MM.1S (cell line): ENCODE measurements at regions not wholly inside any gene's neighbourhood (a gene's known extent, or its start where the extent isn't known, plus 50 kb on each side); places are given as distances from the start of the nearest gene placed in this dataset.

ENCODE experiments used
- DNase-seq: peaks from one replicate; pipeline ENCODE4 v3.0.0-alpha.2; 2015
- H2AFZ ChIP-seq: fragments of 300-600 bp; sonication (generic); 2 replicates; pipeline ENCODE4 v1.6.0; 2016; ENCODE audit warnings: antibody characterized with exemption, low read length
- H3F3A ChIP-seq: fragments of 300-600 bp; sonication (generic); 2 replicates; pipeline ENCODE4 v1.6.1; 2016; ENCODE audit warnings: mild to moderate bottlenecking, antibody characterized with exemption, low read length, moderate library complexity, mixed read lengths; ENCODE audit not compliant: insufficient read depth
- H3K27ac ChIP-seq: fragments of 300-600 bp; sonication (generic); 2 replicates; pipeline ENCODE4 v1.5.1; 2016; ENCODE audit warnings: mild to moderate bottlenecking, low read length
- H3K27me3 ChIP-seq: fragments of 300-600 bp; sonication (generic); replicated peaks from 2 replicates; pipeline ENCODE4 v1.6.0; 2016; ENCODE audit warnings: low read length; ENCODE audit not compliant: insufficient read depth
- H3K36me3 ChIP-seq: fragments of 300-600 bp; sonication (generic); replicated peaks from 2 replicates; pipeline ENCODE4 v1.6.1; 2016; ENCODE audit warnings: mild to moderate bottlenecking, low read length, mixed read lengths; ENCODE audit not compliant: insufficient read depth
- H3K4me1 ChIP-seq: fragments of 300-600 bp; sonication (generic); 2 replicates; pipeline ENCODE4 v1.6.1; 2016; ENCODE audit warnings: low read length, mixed read lengths
- H3K4me2 ChIP-seq: fragments of 300-600 bp; sonication (generic); 2 replicates; pipeline ENCODE4 v1.6.0; 2016; ENCODE audit warnings: low read depth, low read length
- H3K4me3 ChIP-seq: fragments of 300-600 bp; sonication (generic); 2 replicates; pipeline ENCODE4 v1.5.1; 2016; ENCODE audit warnings: low read length, mixed read lengths
- H3K79me2 ChIP-seq: fragments of 300-600 bp; sonication (generic); 2 replicates; pipeline ENCODE4 v1.6.1; 2016; ENCODE audit warnings: mixed run types, low read length, mixed read lengths
- H3K9ac ChIP-seq: fragments of 300-600 bp; sonication (generic); 2 replicates; pipeline ENCODE4 v1.6.1; 2016; ENCODE audit warnings: low read length, mixed read lengths
- H3K9me2 ChIP-seq: fragments of 300-600 bp; sonication (generic); replicated peaks from 2 replicates; pipeline ENCODE4 v1.6.1; 2016; ENCODE audit warnings: mild to moderate bottlenecking, low read length, mixed read lengths; ENCODE audit not compliant: insufficient read depth
- H3K9me3 ChIP-seq: fragments of 300-600 bp; sonication (generic); replicated peaks from 2 replicates; pipeline ENCODE4 v1.6.1; 2016; ENCODE audit warnings: mild to moderate bottlenecking, low read length, mixed read lengths; ENCODE audit not compliant: insufficient read depth
- H4K20me1 ChIP-seq: fragments of 300-600 bp; sonication (generic); 2 replicates; pipeline ENCODE4 v1.6.1; 2016; ENCODE audit warnings: mild to moderate bottlenecking, low read length, moderate library complexity, mixed read lengths; ENCODE audit not compliant: insufficient read depth
- CTCF ChIP-seq: fragments of 300-600 bp; sonication (generic); IDR thresholded peaks from 2 replicates; pipeline ENCODE4 v1.5.1; 2016; ENCODE audit warnings: antibody characterized with exemption, low read length, mixed read lengths
- EZH2 ChIP-seq: fragments of 300-600 bp; sonication (generic); optimal IDR thresholded peaks from 2 replicates; pipeline ENCODE3; 2017; ENCODE audit warnings: low read depth, mild to moderate bottlenecking, antibody characterized with exemption, low read length, mixed read lengths
- EZH2phosphoT487 ChIP-seq: fragments of 300-600 bp; sonication (generic); IDR thresholded peaks from 2 replicates; pipeline ENCODE4 v1.6.1; 2018; ENCODE audit warnings: antibody characterized with exemption, low read length

GRCh38 chr12:75921622-75922289 lies 109.8 kb downstream of the PHLDA1 start:
- Histone ChIP-seq H3K9me3 (no peaks in the 10 kb centered on the region), H4K20me1 (no peaks in the 10 kb centered on the region), H3K9me2 (no peaks in the 10 kb centered on the region), H3K79me2 (no peaks in the 10 kb centered on the region), H3K9ac (no peak overlapping the region), H3K27me3 (no peaks in the 10 kb centered on the region), H3K4me2 (no peak overlapping the region), H3K4me1 (0 out of 2 replicates have a peak, but pooled peaks cover 6% of the 10 kb centered on the region), H3K27ac (no peak overlapping the region), H3K4me3 (no peak overlapping the region), H2AFZ (no peak overlapping the region), H3F3A (no peaks in the 10 kb centered on the region), H3K36me3 (no peaks in the 10 kb centered on the region)
- TF ChIP-seq CTCF (no peak), EZH2phosphoT487 (no peak), EZH2 (no peak)
- DNase-seq = no peak

- no peaks in the 10 kb centered on the region for H3K79me2 ChIP-seq
- H3K4me2 ChIP-seq = no peak overlapping the region
- H3K27ac ChIP-seq = no peak overlapping the region
- 0 out of 2 replicates have a peak, but pooled peaks cover 7% of the 10 kb centered on the region for H3K4me1 ChIP-seq
- H3K4me3 ChIP-seq = no peak overlapping the region
- no peaks in the 10 kb centered on the region for H3K36me3 ChIP-seq
- no peaks in the 10 kb centered on the region; the same call in 1 of the 2 replicates for H3K9me2 ChIP-seq
- no peaks in the 10 kb centered on the region for H3K27me3 ChIP-seq
- no peak overlapping the region for H3K9ac ChIP-seq
- no peak overlapping the region for H2AFZ ChIP-seq
- no peak for DNase-seq
- no peaks in the 10 kb centered on the region for H3K9me3 ChIP-seq
- H4K20me1 ChIP-seq = no peaks in the 10 kb centered on the region
- TF ChIP-seq CTCF (no peak), EZH2 (no peak), EZH2phosphoT487 (no peak)
- no peaks in the 10 kb centered on the region for H3F3A ChIP-seq
These were observed 113.9 kb downstream of the PHLDA1 start for GRCh38 chr12:75917715-75918114.

GRCh38 chr12:75917083-75917482 lies 114.5 kb downstream of the PHLDA1 start:
- DNase-seq = no peak
- Histone ChIP-seq H2AFZ (no peak overlapping the region), H3K4me2 (0 out of 2 replicates have a peak overlapping the region, but pooled peaks have one; percentile 2)

More at GRCh38 chr12:75917083-75917482, 114.5 kb downstream of the PHLDA1 start:
- H3K79me2 ChIP-seq = no peaks in the 10 kb centered on the region
- no peaks in the 10 kb centered on the region; the same call in 1 of the 2 replicates for H3K9me2 ChIP-seq
- H3K9ac ChIP-seq = no peak overlapping the region
- H3K27ac ChIP-seq = no peak overlapping the region
- no peaks in the 10 kb centered on the region for H3F3A ChIP-seq
- no peaks in the 10 kb centered on the region for H3K27me3 ChIP-seq
- no peaks in the 10 kb centered on the region for H3K36me3 ChIP-seq
- H3K4me3 ChIP-seq = no peak overlapping the region
- TF ChIP-seq EZH2phosphoT487 = no peak
- no peak for TF ChIP-seq CTCF
- TF ChIP-seq EZH2 = no peak
- H4K20me1 ChIP-seq = no peaks in the 10 kb centered on the region
- no peaks in the 10 kb centered on the region for H3K9me3 ChIP-seq
- H3K4me1 ChIP-seq = 0 out of 2 replicates have a peak, but pooled peaks cover 7% of the 10 kb centered on the region
